Heart left ventricle (tissue), 16 donors: ENCODE measurements at regions not wholly inside any gene's neighbourhood (a gene's known extent, or its start where the extent isn't known, plus 50 kb on each side); places are given as distances from the start of the nearest gene placed in this dataset.

Source experiments
- ATAC-seq, 4 donors: fragments of 200-7000 bp; cut with Tn5 transposase; one replicate each; pipeline ENCODE4 v1.9.1; 2020 to 2022; ENCODE audit warnings: moderate library complexity in 4 of 4, mild to moderate bottlenecking in 3 of 4, moderate number of reproducible peaks in 1 of 4
- DNase-seq, 5 donors: peaks; one replicate each; pipeline ENCODE4 v3.0.0-alpha.2; 2020
- H3K27ac ChIP-seq, 12 donors: fragments of 200-600 bp; sonication (generic) in 4 of 12; one replicate each; pipeline versions ENCODE4 v1.5.0 to v1.8.0; 2016 to 2022; ENCODE audit warnings: mild to moderate bottlenecking in 2 of 12
- H3K27me3 ChIP-seq, 9 donors: fragments of 200-600 bp; sonication (generic) in 2 of 9; one replicate each; pipeline versions ENCODE4 v1.5.1 to v1.8.0; 2016 to 2022; ENCODE audit warnings: mild to moderate bottlenecking in 3 of 9
- H3K36me3 ChIP-seq, 9 donors: fragments of 200-600 bp; sonication (generic) in 2 of 9; one replicate each; pipeline versions ENCODE4 v1.5.0 to v1.8.0; 2018 to 2022; ENCODE audit warnings: mild to moderate bottlenecking in 2 of 9
- H3K4me1 ChIP-seq, 12 donors: fragments of 200-600 bp; sonication (generic) in 4 of 12; one replicate each; pipeline versions ENCODE4 v1.5.0 to v1.8.0; 2016 to 2022; ENCODE audit warnings: mild to moderate bottlenecking in 3 of 12
- H3K4me3 ChIP-seq, 12 donors: fragments of 200-600 bp; sonication (generic) in 4 of 12; one replicate each; pipeline versions ENCODE4 v1.5.0 to v1.8.0; 2017 to 2022; ENCODE audit warnings: mild to moderate bottlenecking in 9 of 12, moderate library complexity in 4 of 12
- H3K9me3 ChIP-seq, 12 donors: fragments of 200-600 bp; sonication (generic) in 4 of 12; one replicate each; pipeline versions ENCODE4 v1.5.0 to v1.8.0; 2016 to 2022; ENCODE audit warnings: mild to moderate bottlenecking in 1 of 12
- POLR2A ChIP-seq, 2 donors: fragments of 450-650 bp; IDR thresholded peaks; one replicate each; pipeline ENCODE4 v1.6.1; 2017; ENCODE audit warnings: antibody characterized with exemption in 2 of 2, mild to moderate bottlenecking in 2 of 2, moderate library complexity in 2 of 2
- WGBS, 4 donors: extraction: QIAGEN DNeasy Blood & Tissue Kit in 2 of 4; methylation state at CpG; one replicate each; pipeline versions ENCODE4 v1.1.5 to v1.1.7; 2013 to 2018; 5-methylcytosine and 5-hydroxymethylcytosine counted together
- intact Hi-C, 10 donors: fragments of 100-400 bp; cut with DNase I; formaldehyde crosslinking; loops; one replicate each; pipeline versions ENCODE4 v1.11.1 to v1.14.2; 2022
- TF ChIP-seq, protein P1 (sequence below), 12 donors: fragments of 200-600 bp; sonication (generic) in 4 of 12; IDR thresholded peaks; one replicate each; pipeline versions ENCODE4 v1.5.0 to v1.8.0; 2018 to 2022; ENCODE audit warnings: antibody characterized with exemption in 12 of 12, mild to moderate bottlenecking in 5 of 12
- donor health status: ischemic (EF 13 %, LVEDD 7.1; RV severe dilation, severe dysfunction).
- donor health status: healthy with polysubstance abuse.
- donor health status: DM: no; HTN: yes; CAD: no.
- donor health status: DM: no; HTN: no; CAD: no.
- donor health status: ischemic (EF 25% LVEDD 6.9; RV normal size, moderate dysfunction).
- donor health status: ischemic (EF 25% LVEDD 5.7; RV mildly dilated, moderate dysfunction).
- donor health status: healthy.
- donor health status: DM: yes; HTN: yes; CAD: no.
- donor health status: ischemic (EF 35%, LVEDD 5.7; RV mildly dilated, moderate dysfunction).
- donor health status: nonischemic (EF 11% LVEDD 7.7; RV severe dilation, severe dysfunction).
- donor health status: DM: yes; HTN: yes; CAD: no.
- donor health status: PGD.
- donor health status: ischemic (EF 29% LVEDD 5.4; RV normal size, mild dysfunction).
- donor health status: nonischemic (EF 23%, LVEDD 6.1; RV moderate dilation, normal function).

DNA sequence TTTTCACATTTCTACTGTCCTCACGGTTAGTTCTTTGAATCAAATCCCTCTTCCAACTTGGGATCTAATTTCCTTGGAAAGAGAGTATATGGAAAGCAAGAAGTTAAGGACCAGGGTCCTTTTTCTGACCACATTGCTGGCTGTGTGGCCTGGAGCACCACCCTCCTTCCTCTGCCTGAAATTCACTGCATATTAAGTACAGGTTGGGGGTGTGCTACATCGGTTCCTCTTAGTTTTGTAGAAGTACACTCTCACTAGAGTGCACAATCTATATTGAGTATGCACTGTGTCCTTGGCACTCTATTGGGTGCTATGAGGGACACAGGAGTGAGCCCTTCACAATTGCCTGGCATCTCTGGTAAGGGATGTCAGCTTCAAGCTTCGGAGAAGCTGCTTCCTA lies 53.8 kb upstream of the KLF9 start:
- Histone ChIP-seq H3K4me3 (no peak overlapping the region), H3K4me1 (peaks cover 22 to 63% (median 44%) of the 10 kb centered on the region in 12 donors), H3K27ac (peak overlapping the region in 11 of 12 donors; percentile 4 to 92 (median 64)), H3K9me3 (no peaks in the 10 kb centered on the region), H3K36me3 (no peaks in the 10 kb centered on the region), H3K27me3 (no peaks in the 10 kb centered on the region)
- intact Hi-C loops: loop anchor here in 1 of 10 donors (5.0 kb wide), 1 partner anchor 46 kb away; no protein-coding TSS in a partner anchor
- DNase-seq (no peak), ATAC-seq (peak in 1 of 4 donors; percentile 23)
- 66 to 77% (median 70%) methylated on average over 3 of the region's 3 CpGs for WGBS, 4 donors
- no peak for TF ChIP-seq POLR2A (IDR thresholded peaks at IDR 0.05)
- TF ChIP-seq, protein P1, sequence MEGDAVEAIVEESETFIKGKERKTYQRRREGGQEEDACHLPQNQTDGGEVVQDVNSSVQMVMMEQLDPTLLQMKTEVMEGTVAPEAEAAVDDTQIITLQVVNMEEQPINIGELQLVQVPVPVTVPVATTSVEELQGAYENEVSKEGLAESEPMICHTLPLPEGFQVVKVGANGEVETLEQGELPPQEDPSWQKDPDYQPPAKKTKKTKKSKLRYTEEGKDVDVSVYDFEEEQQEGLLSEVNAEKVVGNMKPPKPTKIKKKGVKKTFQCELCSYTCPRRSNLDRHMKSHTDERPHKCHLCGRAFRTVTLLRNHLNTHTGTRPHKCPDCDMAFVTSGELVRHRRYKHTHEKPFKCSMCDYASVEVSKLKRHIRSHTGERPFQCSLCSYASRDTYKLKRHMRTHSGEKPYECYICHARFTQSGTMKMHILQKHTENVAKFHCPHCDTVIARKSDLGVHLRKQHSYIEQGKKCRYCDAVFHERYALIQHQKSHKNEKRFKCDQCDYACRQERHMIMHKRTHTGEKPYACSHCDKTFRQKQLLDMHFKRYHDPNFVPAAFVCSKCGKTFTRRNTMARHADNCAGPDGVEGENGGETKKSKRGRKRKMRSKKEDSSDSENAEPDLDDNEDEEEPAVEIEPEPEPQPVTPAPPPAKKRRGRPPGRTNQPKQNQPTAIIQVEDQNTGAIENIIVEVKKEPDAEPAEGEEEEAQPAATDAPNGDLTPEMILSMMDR (IDR thresholded peaks at IDR 0.05): no peak

DNA sequence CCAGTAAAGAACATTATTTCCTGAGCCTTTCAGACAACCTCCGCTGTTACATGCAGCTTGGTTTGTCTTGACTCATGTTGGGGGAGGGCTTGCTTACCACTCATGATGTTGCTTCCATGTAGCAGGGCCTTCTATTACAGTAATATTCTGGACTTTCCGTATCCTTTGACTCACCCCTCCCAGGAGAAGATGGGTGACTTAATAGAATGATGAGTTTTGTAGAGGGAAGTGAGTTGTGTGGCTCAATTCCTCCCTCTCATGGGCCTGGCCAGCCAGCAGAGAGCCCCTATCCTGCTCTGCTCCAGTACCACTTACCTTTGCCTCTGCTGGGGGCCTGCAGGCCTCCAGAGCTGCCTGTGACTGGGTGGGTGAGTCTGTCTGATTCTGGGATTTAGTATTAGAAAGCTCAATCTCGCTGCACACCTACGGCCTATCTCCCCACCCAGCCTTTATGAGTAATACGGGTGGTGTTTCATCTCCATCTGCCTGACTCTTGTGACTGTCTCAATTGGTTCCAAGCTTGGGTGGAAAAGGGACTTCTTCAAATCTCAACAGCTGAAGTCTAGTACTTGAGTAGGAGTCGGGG lies 52.6 kb upstream of the KLF9 start:
- H3K9me3 ChIP-seq: no peaks in the 10 kb centered on the region
- no peak for TF ChIP-seq POLR2A (IDR thresholded peaks at IDR 0.05)
- TF ChIP-seq, protein P1 (IDR thresholded peaks at IDR 0.05): no peak
- H3K4me3 ChIP-seq: no peak overlapping the region
- H3K36me3 ChIP-seq: no peaks in the 10 kb centered on the region
- intact Hi-C loops: loop anchor here in 1 of 10 donors (5.0 kb wide), 1 partner anchor 45 kb away; no protein-coding TSS in a partner anchor
- DNase-seq (no peak), ATAC-seq (peak in 2 of 4 donors; percentile 31 to 40)
- peak overlapping the region in 4 of 12 donors; percentile 1 to 78 (median 70) for H3K27ac ChIP-seq
- WGBS, 4 donors: 83 to 92% (median 91%) methylated on average over 6 of the region's 6 CpGs
- H3K27me3 ChIP-seq: no peaks in the 10 kb centered on the region
- H3K4me1 ChIP-seq: peaks cover 15 to 59% (median 36%) of the 10 kb centered on the region in 12 donors

DNA sequence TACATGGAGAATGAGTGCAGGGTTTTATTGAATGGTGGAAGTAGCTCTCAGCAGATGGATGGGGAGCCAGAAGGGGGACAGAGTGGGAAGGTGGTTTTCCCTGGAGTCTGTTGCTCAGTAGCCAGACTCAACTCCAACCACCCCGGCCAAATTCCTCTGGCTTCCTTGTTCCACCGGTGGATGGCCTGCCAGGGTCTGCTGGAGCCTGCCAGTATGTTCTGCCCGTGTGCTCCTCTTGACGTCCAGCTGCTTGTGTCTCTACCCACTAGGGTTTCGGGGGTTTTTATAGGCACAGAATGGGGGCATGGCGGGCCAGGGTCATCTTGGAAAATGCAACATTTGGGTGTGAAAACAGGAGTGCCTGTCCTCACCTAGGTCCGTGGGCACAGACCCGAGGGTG lies 51.4 kb upstream of the KLF9 start:
- Histone ChIP-seq H3K4me1 (peaks cover 11 to 57% (median 27%) of the 10 kb centered on the region in 12 donors), H3K9me3 (no peaks in the 10 kb centered on the region), H3K27me3 (no peaks in the 10 kb centered on the region), H3K36me3 (no peaks in the 10 kb centered on the region), H3K4me3 (no peak overlapping the region), H3K27ac (peak overlapping the region in 1 of 12 donors; percentile 4)
- no peak for TF ChIP-seq POLR2A (IDR thresholded peaks at IDR 0.05)
- TF ChIP-seq, protein P1 (IDR thresholded peaks at IDR 0.05): no peak
- ATAC-seq: no peak
- 59 to 76% (median 66%) methylated on average over 6 to 8 of the region's 8 CpGs for whole genome bisulfite sequencing, 4 donors
- DNase-seq: peak in 1 of 5 donors; percentile 41
- intact Hi-C loops: loop anchor here in 1 of 10 donors (5.0 kb wide), 1 partner anchor 44 kb away; no protein-coding TSS in a partner anchor

DNA sequence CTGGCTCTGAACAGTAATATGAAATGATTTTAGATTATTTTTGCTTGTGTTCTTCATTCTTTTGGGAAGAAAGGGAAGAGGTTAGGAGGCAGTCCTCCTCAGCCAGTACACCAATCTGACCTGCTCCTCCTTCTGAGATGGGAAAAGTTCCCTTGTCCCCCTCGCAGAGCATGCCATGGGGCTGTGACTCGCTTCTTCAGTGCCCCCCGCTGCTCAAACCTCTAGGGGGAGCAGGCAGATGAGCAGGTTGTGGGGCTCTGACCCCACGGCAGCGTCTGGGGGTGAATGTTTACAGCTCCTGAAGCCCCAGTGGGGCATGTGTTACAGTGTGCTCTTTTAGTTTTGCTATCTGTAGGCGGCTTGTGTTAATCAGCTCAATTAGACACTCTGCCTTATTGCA lies 50.9 kb upstream of the KLF9 start:
- intact Hi-C loops: loop anchor here in 1 of 10 donors (5.0 kb wide), 1 partner anchor 43 kb away; no protein-coding TSS in a partner anchor
- H3K36me3 ChIP-seq: no peaks in the 10 kb centered on the region
- 82 to 97% (median 89%) methylated on average over 6 of the region's 6 CpGs for WGBS, 4 donors
- peaks cover 8 to 52% (median 22%) of the 10 kb centered on the region in 12 donors for H3K4me1 ChIP-seq
- no peak overlapping the region for H3K27ac ChIP-seq
- no peaks in the 10 kb centered on the region for H3K27me3 ChIP-seq
- DNase-seq (no peak), ATAC-seq (no peak)
- H3K9me3 ChIP-seq: no peaks in the 10 kb centered on the region
- H3K4me3 ChIP-seq: no peak overlapping the region
- TF ChIP-seq, protein P1 (IDR thresholded peaks at IDR 0.05): no peak
- TF ChIP-seq POLR2A (IDR thresholded peaks at IDR 0.05): no peak
